ENCODE measurements at regions not wholly inside any gene's neighbourhood (a gene's known extent, or its start where the extent isn't known, plus 50 kb on each side); places are given as distances from the start of the nearest gene placed in this dataset.
A peak's percentile ranks its signal among the peaks of the same experiment; 100 is the strongest.
"Not testable (repeated sequence)": the region's sequence is repeated elsewhere in the genome, so short reads cannot be mapped to it uniquely, and the experiment has no call there.

- Histone ChIP-seq H3K4me1 (peaks cover 4 to 8% of the 10 kb centered on the region in 2 donors), H3K9me3 (no peaks in the 10 kb centered on the region), H3K36me3 (no peaks in the 10 kb centered on the region), H3K27ac (peak overlapping the region in 1 of 2 donors; percentile 58), H3K27me3 (no peaks in the 10 kb centered on the region), H3K4me3 (no peak overlapping the region)
- no peak for TF ChIP-seq CTCF (IDR thresholded peaks at IDR 0.05)
- intact Hi-C loops (cut with DNase I): loop anchor here (1.0 kb wide), 1 partner anchor 219 kb away; no protein-coding TSS in a partner anchor
- no peak for DNase-seq (ENCODE audit: low spot score in 2 of 2)
These were observed 123.7 kb upstream of the ZNF516 start for GRCh38 chr18:76618721-76619120.

GRCh38 chr18:76616373-76616772 lies 121.3 kb upstream of the ZNF516 start:
- DNase-seq (ENCODE audit: low spot score in 2 of 2): no peak
- Histone ChIP-seq H3K27me3 (no peaks in the 10 kb centered on the region), H3K27ac (no peak overlapping the region), H3K4me1 (peaks cover 4 to 6% of the 10 kb centered on the region in 2 donors), H3K4me3 (no peak overlapping the region), H3K36me3 (no peaks in the 10 kb centered on the region), H3K9me3 (no peaks in the 10 kb centered on the region)
- TF ChIP-seq CTCF (IDR thresholded peaks at IDR 0.05): no peak
- intact Hi-C loops (cut with DNase I): no loop called here

GRCh38 chr18:76615065-76615733 lies 120.2 kb upstream of the ZNF516 start:
- intact Hi-C loops (cut with DNase I): no loop called here
- no peak overlapping the region for H3K4me3 ChIP-seq
- no peaks in the 10 kb centered on the region for H3K27me3 ChIP-seq
- no peaks in the 10 kb centered on the region for H3K36me3 ChIP-seq
- H3K4me1 ChIP-seq: peaks cover 3 to 4% of the 10 kb centered on the region in 2 donors
- TF ChIP-seq CTCF (IDR thresholded peaks at IDR 0.05): no peak
- no peak for DNase-seq (ENCODE audit: low spot score in 2 of 2)
- no peak overlapping the region for H3K27ac ChIP-seq
- H3K9me3 ChIP-seq: no peaks in the 10 kb centered on the region

- TF ChIP-seq CTCF (IDR thresholded peaks at IDR 0.05): no peak
- Histone ChIP-seq H3K36me3 (no peaks in the 10 kb centered on the region), H3K27ac (no peak overlapping the region), H3K9me3 (no peaks in the 10 kb centered on the region), H3K4me3 (no peak overlapping the region), H3K27me3 (no peaks in the 10 kb centered on the region), H3K4me1 (no peaks in the 10 kb centered on the region)
- DNase-seq (ENCODE audit: low spot score in 2 of 2): no peak
- intact Hi-C loops (cut with DNase I): no loop called here
These were observed 118.7 kb upstream of the ZNF516 start for GRCh38 chr18:76613755-76614120.

- H3K36me3 ChIP-seq: no peaks in the 10 kb centered on the region
- no peaks in the 10 kb centered on the region for H3K4me1 ChIP-seq
- intact Hi-C loops (cut with DNase I): no loop called here
- no peak overlapping the region for H3K4me3 ChIP-seq
- TF ChIP-seq CTCF (IDR thresholded peaks at IDR 0.05): no peak
- no peaks in the 10 kb centered on the region for H3K27me3 ChIP-seq
- no peak overlapping the region for H3K27ac ChIP-seq
- no peaks in the 10 kb centered on the region for H3K9me3 ChIP-seq
- DNase-seq (ENCODE audit: low spot score in 2 of 2): no peak
These were observed 118.2 kb upstream of the ZNF516 start for GRCh38 chr18:76613053-76613754.

- H3K27ac ChIP-seq; H3K4me1 ChIP-seq; intact Hi-C loops (cut with DNase I); H3K36me3 ChIP-seq; H3K27me3 ChIP-seq; DNase-seq (ENCODE audit: low spot score in 2 of 2); H3K9me3 ChIP-seq; H3K4me3 ChIP-seq: not testable (repeated sequence)
These were observed 116.7 kb upstream of the ZNF516 start for GRCh38 chr18:76611750-76612045.
